ENCODE measurements at regions not wholly inside any gene's neighbourhood (a gene's known extent, or its start where the extent isn't known, plus 50 kb on each side); places are given as distances from the start of the nearest gene placed in this dataset.

GRCh38 chr6:157756708-157757429 lies 66.2 kb upstream of the SNX9 start (continued):
- TF ChIP-seq, protein P1, sequence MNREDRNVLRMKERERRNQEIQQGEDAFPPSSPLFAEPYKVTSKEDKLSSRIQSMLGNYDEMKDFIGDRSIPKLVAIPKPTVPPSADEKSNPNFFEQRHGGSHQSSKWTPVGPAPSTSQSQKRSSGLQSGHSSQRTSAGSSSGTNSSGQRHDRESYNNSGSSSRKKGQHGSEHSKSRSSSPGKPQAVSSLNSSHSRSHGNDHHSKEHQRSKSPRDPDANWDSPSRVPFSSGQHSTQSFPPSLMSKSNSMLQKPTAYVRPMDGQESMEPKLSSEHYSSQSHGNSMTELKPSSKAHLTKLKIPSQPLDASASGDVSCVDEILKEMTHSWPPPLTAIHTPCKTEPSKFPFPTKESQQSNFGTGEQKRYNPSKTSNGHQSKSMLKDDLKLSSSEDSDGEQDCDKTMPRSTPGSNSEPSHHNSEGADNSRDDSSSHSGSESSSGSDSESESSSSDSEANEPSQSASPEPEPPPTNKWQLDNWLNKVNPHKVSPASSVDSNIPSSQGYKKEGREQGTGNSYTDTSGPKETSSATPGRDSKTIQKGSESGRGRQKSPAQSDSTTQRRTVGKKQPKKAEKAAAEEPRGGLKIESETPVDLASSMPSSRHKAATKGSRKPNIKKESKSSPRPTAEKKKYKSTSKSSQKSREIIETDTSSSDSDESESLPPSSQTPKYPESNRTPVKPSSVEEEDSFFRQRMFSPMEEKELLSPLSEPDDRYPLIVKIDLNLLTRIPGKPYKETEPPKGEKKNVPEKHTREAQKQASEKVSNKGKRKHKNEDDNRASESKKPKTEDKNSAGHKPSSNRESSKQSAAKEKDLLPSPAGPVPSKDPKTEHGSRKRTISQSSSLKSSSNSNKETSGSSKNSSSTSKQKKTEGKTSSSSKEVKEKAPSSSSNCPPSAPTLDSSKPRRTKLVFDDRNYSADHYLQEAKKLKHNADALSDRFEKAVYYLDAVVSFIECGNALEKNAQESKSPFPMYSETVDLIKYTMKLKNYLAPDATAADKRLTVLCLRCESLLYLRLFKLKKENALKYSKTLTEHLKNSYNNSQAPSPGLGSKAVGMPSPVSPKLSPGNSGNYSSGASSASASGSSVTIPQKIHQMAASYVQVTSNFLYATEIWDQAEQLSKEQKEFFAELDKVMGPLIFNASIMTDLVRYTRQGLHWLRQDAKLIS (CRISPR knock-in tag; IDR thresholded peaks at IDR 0.05), result no peak
- TF ChIP-seq ATF3 (IDR thresholded peaks at IDR 0.05) (no peak), ATF3 (CRISPR knock-in tag; conservative IDR thresholded peaks at IDR 0.05) (peak; percentile 74), HEY1 (CRISPR knock-in tag; IDR thresholded peaks at IDR 0.05; ENCODE audit: borderline replicate concordance) (no peak), NCOR1 (IDR thresholded peaks at IDR 0.05) (no peak), ZNF253 (CRISPR knock-in tag; conservative IDR thresholded peaks at IDR 0.05) (no peak), TAF15 (IDR thresholded peaks at IDR 0.05; ENCODE audit: low read depth, low read length) (no peak), SIRT6 (IDR thresholded peaks at IDR 0.05; ENCODE audit: low read depth, low read length) (no peak), SIN3A (IDR thresholded peaks at IDR 0.05; ENCODE audit: borderline replicate concordance in 2 of 2, control insufficient read depth in 1 of 2, low read depth in 2 of 2, low read length in 2 of 2) (0 out of 4 replicates have a peak, but pooled peaks of 1 of the 2 experiments have one; percentile 48), KAT8 (IDR thresholded peaks at IDR 0.05; ENCODE audit: low read depth) (no peak), RUNX1 (IDR thresholded peaks at IDR 0.05; ENCODE audit: low read depth) (0 out of 2 replicates have a peak, but pooled peaks have one; percentile 35), DEAF1 (CRISPR knock-in tag; IDR thresholded peaks at IDR 0.05) (peak; percentile 72), MBD2 (IDR thresholded peaks at IDR 0.05; ENCODE audit: borderline replicate concordance, low read depth) (0 out of 2 replicates have a peak, but pooled peaks have one; percentile 5)
- TF ChIP-seq, protein P2, sequence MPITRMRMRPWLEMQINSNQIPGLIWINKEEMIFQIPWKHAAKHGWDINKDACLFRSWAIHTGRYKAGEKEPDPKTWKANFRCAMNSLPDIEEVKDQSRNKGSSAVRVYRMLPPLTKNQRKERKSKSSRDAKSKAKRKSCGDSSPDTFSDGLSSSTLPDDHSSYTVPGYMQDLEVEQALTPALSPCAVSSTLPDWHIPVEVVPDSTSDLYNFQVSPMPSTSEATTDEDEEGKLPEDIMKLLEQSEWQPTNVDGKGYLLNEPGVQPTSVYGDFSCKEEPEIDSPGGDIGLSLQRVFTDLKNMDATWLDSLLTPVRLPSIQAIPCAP (CRISPR knock-in tag; IDR thresholded peaks at IDR 0.05; ENCODE audit: borderline replicate concordance), result 0 out of 2 replicates have a peak, but pooled peaks have one; percentile 14

All from K562 (cell line).